Keratinocyte (primary cell): ENCODE measurements at regions not wholly inside any gene's neighbourhood (a gene's known extent, or its start where the extent isn't known, plus 50 kb on each side); places are given as distances from the start of the nearest gene placed in this dataset.

Experiments used
- DNase-seq: peaks from one replicate; pipeline ENCODE4 v3.0.0-alpha.2; 2011; ENCODE audit warnings: low read depth, missing footprints, low spot score
- FAIRE-seq: peaks from 2 replicates; lab custom pipeline; 2011; peaks lifted over from hg19 to GRCh38; lab: Jason Lieb, UNC
- H2AFZ ChIP-seq: 2 replicates; pipeline ENCODE4 v1.6.0; 2012; ENCODE audit warnings: low read length, control low read depth, inconsistent platforms; ENCODE audit not compliant: control insufficient read depth
- H3K27ac ChIP-seq: 2 replicates; pipeline ENCODE4 v1.5.1; 2011; ENCODE audit warnings: low read length; ENCODE audit not compliant: control insufficient read depth, insufficient read depth
- H3K27me3 ChIP-seq: 3 replicates; pipeline ENCODE4 v1.6.0; 2011; ENCODE audit warnings: low read length; ENCODE audit not compliant: control insufficient read depth, insufficient read depth; ENCODE audit errors: extremely low read depth
- H3K36me3 ChIP-seq, 2 experiments: 2 replicates in 1 of 2; 3 replicates in 1 of 2; pipeline ENCODE4 v1.5.1; 2011; ENCODE audit warnings: low read length in 2 of 2, mild to moderate bottlenecking in 1 of 2; ENCODE audit not compliant: control insufficient read depth in 2 of 2, insufficient read depth in 2 of 2; ENCODE audit errors: extremely low read depth in 1 of 2
- H3K4me1 ChIP-seq: 3 replicates; pipeline ENCODE4 v1.5.1; 2011; ENCODE audit warnings: low read length; ENCODE audit not compliant: control insufficient read depth, insufficient read depth; ENCODE audit errors: extremely low read depth
- H3K4me2 ChIP-seq: 3 replicates; pipeline ENCODE4 v1.6.0; 2011; ENCODE audit warnings: low read depth, low read length; ENCODE audit not compliant: control insufficient read depth, insufficient read depth; ENCODE audit errors: extremely low read depth
- H3K4me3 ChIP-seq, 3 experiments: fragments of 200-600 bp in 1 of 3; sonication (generic) in 1 of 3; 2 replicates in 2 of 3; 3 replicates in 1 of 3; pipeline ENCODE4 v1.5.1; 2011 to 2016; ENCODE audit warnings: low read length in 3 of 3, mild to moderate bottlenecking in 3 of 3, control low read depth in 2 of 3, inconsistent platforms in 1 of 3, low read depth in 1 of 3, mixed read lengths in 1 of 3, mixed run types in 1 of 3, moderate library complexity in 1 of 3; ENCODE audit not compliant: control insufficient read depth in 2 of 3, insufficient read depth in 2 of 3; ENCODE audit errors: extremely low read depth in 1 of 3
- H3K79me2 ChIP-seq: 2 replicates; pipeline ENCODE4 v1.6.0; 2012; ENCODE audit warnings: low read length; ENCODE audit not compliant: control insufficient read depth, insufficient read depth
- H3K9ac ChIP-seq: 3 replicates; pipeline ENCODE4 v1.6.0; 2011; ENCODE audit warnings: low read length; ENCODE audit not compliant: control insufficient read depth, insufficient read depth; ENCODE audit errors: extremely low read depth
- H3K9me1 ChIP-seq: 3 replicates; pipeline ENCODE4 v1.6.0; 2011; ENCODE audit warnings: low read length; ENCODE audit not compliant: control insufficient read depth, insufficient read depth; ENCODE audit errors: extremely low read depth
- H3K9me3 ChIP-seq: 2 replicates; pipeline ENCODE4 v1.5.1; 2012; ENCODE audit warnings: low read depth, low read length; ENCODE audit not compliant: control insufficient read depth
- H4K20me1 ChIP-seq: 3 replicates; pipeline ENCODE4 v1.6.0; 2011; ENCODE audit warnings: low read length; ENCODE audit not compliant: control insufficient read depth, insufficient read depth; ENCODE audit errors: extremely low read depth
- CTCF ChIP-seq, 3 experiments: IDR thresholded peaks in 1 of 3; conservative IDR thresholded peaks in 1 of 3; optimal IDR thresholded peaks in 1 of 3; 2 replicates in 2 of 3; 3 replicates in 1 of 3; pipeline versions ENCODE3 to v1.5.1; 2011; ENCODE audit warnings: low read length in 3 of 3, mild to moderate bottlenecking in 3 of 3, moderate library complexity in 2 of 3, control low read depth in 1 of 3, inconsistent platforms in 1 of 3; ENCODE audit not compliant: insufficient read depth in 2 of 3; ENCODE audit errors: extremely low read depth in 1 of 3
- EZH2 ChIP-seq: IDR thresholded peaks from one replicate; pipeline ENCODE4 v1.6.1; 2012; ENCODE audit warnings: inconsistent platforms, mild to moderate bottlenecking, low read length, moderate library complexity
- dilution Hi-C: fragments of 300-500 bp; cut with MboI; formaldehyde crosslinking; loops from one replicate; pipeline ENCODE4 v1.7.0; 2020; ENCODE audit warnings: low sequenced_read_pairs; ENCODE audit not compliant: extremely low pct_ligation_motif_present

DNA sequence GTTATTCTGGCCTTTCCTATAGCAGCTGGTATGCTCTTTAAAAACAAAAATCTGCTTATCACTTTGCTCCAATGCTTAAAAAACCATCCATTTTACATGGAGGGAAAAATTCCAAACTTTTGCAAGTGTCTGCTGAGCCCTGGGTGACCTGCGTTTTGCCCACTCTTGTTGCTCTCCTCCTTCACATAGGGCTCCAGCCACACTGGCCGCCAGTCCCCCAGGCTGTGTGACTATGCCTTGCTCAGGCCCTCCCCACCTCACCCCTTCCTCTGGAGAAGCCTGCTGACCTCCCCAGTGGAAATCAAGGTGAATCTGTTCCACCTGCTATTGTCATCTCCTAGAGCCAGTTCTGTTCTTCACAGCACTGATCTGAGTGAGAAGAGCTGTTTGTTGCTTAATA lies 126.9 kb downstream of the SLC25A47 start:
- no peaks in the 10 kb centered on the region for H3K9me3 ChIP-seq
- H4K20me1 ChIP-seq, result no peaks in the 10 kb centered on the region
- no peak overlapping the region for H3K4me3 ChIP-seq
- TF ChIP-seq CTCF (optimal IDR thresholded peaks at IDR 0.05 in 1 of 3, IDR thresholded peaks at IDR 0.05 in 1 of 3, conservative IDR thresholded peaks at IDR 0.05 in 1 of 3; ENCODE audit: extremely low read depth in 1 of 3, insufficient read depth in 2 of 3, low read length in 3 of 3) (no peak), EZH2 (no peak)
- no peak for DNase-seq
- no peaks in the 10 kb centered on the region for H3K27me3 ChIP-seq
- FAIRE-seq, result no peak
- no peak overlapping the region for H3K4me2 ChIP-seq
- dilution Hi-C loops, result no loop called here
- H3K27ac ChIP-seq, result no peak overlapping the region
- H3K79me2 ChIP-seq, result no peaks in the 10 kb centered on the region
- peaks cover 5% of the 10 kb centered on the region for H3K4me1 ChIP-seq
- H3K36me3 ChIP-seq, result no peaks in the 10 kb centered on the region
- no peaks in the 10 kb centered on the region for H3K9me1 ChIP-seq
- H2AFZ ChIP-seq, result no peak overlapping the region
- H3K9ac ChIP-seq, result no peak overlapping the region

DNA sequence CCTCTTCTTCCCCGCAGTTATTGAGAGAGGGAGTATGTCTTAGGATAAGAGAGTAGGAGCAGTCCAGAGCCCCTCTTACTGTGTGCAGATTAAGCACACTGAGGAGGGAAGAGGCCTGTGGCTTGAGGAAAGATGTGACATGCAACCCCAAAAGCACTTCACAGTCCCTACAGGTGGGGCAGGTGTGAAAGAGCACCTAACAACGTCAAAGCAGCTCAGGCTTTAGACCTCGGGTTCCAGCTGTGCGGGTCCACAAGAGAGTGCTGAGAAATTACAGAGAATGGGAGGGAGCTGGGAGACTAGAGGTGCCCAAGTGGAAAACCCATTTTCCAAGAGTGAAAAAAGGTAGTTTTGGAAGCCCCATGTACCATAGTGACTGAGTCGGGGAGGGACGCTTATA lies 127.6 kb downstream of the SLC25A47 start:
- no peak overlapping the region for H3K9ac ChIP-seq
- no peak overlapping the region for H3K27ac ChIP-seq
- DNase-seq (no peak), FAIRE-seq (no peak)
- H2AFZ ChIP-seq, result no peak overlapping the region
- no peaks in the 10 kb centered on the region for H3K9me3 ChIP-seq
- H3K27me3 ChIP-seq, result no peaks in the 10 kb centered on the region
- no peaks in the 10 kb centered on the region for H4K20me1 ChIP-seq
- no peaks in the 10 kb centered on the region for H3K9me1 ChIP-seq
- no peak overlapping the region for H3K4me3 ChIP-seq
- H3K36me3 ChIP-seq, result no peaks in the 10 kb centered on the region
- H3K79me2 ChIP-seq, result no peaks in the 10 kb centered on the region
- dilution Hi-C loops, result no loop called here
- H3K4me2 ChIP-seq, result no peak overlapping the region
- TF ChIP-seq CTCF (optimal IDR thresholded peaks at IDR 0.05 in 1 of 3, IDR thresholded peaks at IDR 0.05 in 1 of 3, conservative IDR thresholded peaks at IDR 0.05 in 1 of 3; ENCODE audit: extremely low read depth in 1 of 3, insufficient read depth in 2 of 3, low read length in 3 of 3), result no peak
- no peak for TF ChIP-seq EZH2
- H3K4me1 ChIP-seq, result peaks cover 5% of the 10 kb centered on the region
